Urinary bladder (tissue), 3 donors: ENCODE measurements at regions not wholly inside any gene's neighbourhood (a gene's known extent, or its start where the extent isn't known, plus 50 kb on each side); places are given as distances from the start of the nearest gene placed in this dataset.
"Not testable (repeated sequence)": the region's sequence is repeated elsewhere in the genome, so short reads cannot be mapped to it uniquely, and the experiment has no call there.

Experiments
- DNase-seq: peaks from one replicate; pipeline ENCODE4 v3.0.0-alpha.2; 2015; ENCODE audit errors: extremely low spot score
- H3K27ac ChIP-seq: one replicate; pipeline ENCODE4 v1.5.1; 2013; ENCODE audit warnings: low read depth, mild to moderate bottlenecking, moderate library complexity
- H3K36me3 ChIP-seq: one replicate; pipeline ENCODE4 v1.6.1; 2013; ENCODE audit warnings: mild to moderate bottlenecking, moderate library complexity; ENCODE audit not compliant: insufficient read depth
- H3K4me1 ChIP-seq: one replicate; pipeline ENCODE4 v1.6.1; 2013; ENCODE audit warnings: mild to moderate bottlenecking, moderate library complexity; ENCODE audit not compliant: insufficient read depth
- H3K4me3 ChIP-seq: one replicate; pipeline ENCODE4 v1.5.1; 2013; ENCODE audit warnings: low read depth, low read length
- WGBS: extraction: QIAGEN DNeasy Blood & Tissue Kit; methylation state at CpG from one replicate; pipeline ENCODE4 v1.1.7; 2013; 5-methylcytosine and 5-hydroxymethylcytosine counted together
- donor health status: healthy with polysubstance abuse.
- donor health status: healthy.

- H3K27ac ChIP-seq = no peak overlapping the region
- no peaks in the 10 kb centered on the region for H3K36me3 ChIP-seq
- H3K4me1 ChIP-seq = no peaks in the 10 kb centered on the region
- DNase-seq = no peak
- no peak overlapping the region for H3K4me3 ChIP-seq
- WGBS = 84% methylated on average over 8 of the region's 8 CpGs
These were observed 87.5 kb upstream of the DAZL start for GRCh38 chr3:16692486-16693344.

- Histone ChIP-seq H3K4me1 (no peaks in the 10 kb centered on the region), H3K27ac (no peak overlapping the region), H3K36me3 (peaks cover under 1% of the 10 kb centered on the region), H3K4me3 (no peak overlapping the region)
- no peak for DNase-seq
- WGBS = 50% methylated on average over 2 of the region's 2 CpGs
These were observed 88.6 kb upstream of the DAZL start for GRCh38 chr3:16693820-16694219.

GRCh38 chr3:16695710-16696109 lies 90.5 kb upstream of the DAZL start:
- H3K27ac ChIP-seq = no peak overlapping the region
- no peaks in the 10 kb centered on the region for H3K4me1 ChIP-seq
- WGBS = 83% methylated on average over 4 of the region's 4 CpGs
- no peak overlapping the region for H3K4me3 ChIP-seq
- peaks cover 3% of the 10 kb centered on the region for H3K36me3 ChIP-seq
- DNase-seq = no peak

- 57% methylated on average over 1 of the region's 1 CpG for WGBS
- peaks cover 3% of the 10 kb centered on the region for H3K36me3 ChIP-seq
- no peak for DNase-seq
- H3K4me3 ChIP-seq = no peak overlapping the region
- no peaks in the 10 kb centered on the region for H3K4me1 ChIP-seq
- no peak overlapping the region for H3K27ac ChIP-seq
These were observed 92.4 kb upstream of the DAZL start for GRCh38 chr3:16697443-16698147.

- H3K4me1 ChIP-seq = no peaks in the 10 kb centered on the region
- no peak overlapping the region for H3K4me3 ChIP-seq
- H3K27ac ChIP-seq = no peak overlapping the region
- DNase-seq = no peak
- H3K36me3 ChIP-seq = peaks cover 3% of the 10 kb centered on the region
These were observed 95.4 kb upstream of the DAZL start for GRCh38 chr3:16700651-16701050.

- DNase-seq = no peak
- WGBS = 84% methylated on average over 2 of the region's 2 CpGs
- no peaks in the 10 kb centered on the region for H3K4me1 ChIP-seq
- no peaks in the 10 kb centered on the region for H3K36me3 ChIP-seq
- H3K4me3 ChIP-seq = no peak overlapping the region
- H3K27ac ChIP-seq = no peak overlapping the region
These were observed 99.7 kb upstream of the DAZL start for GRCh38 chr3:16704941-16705340.

- H3K27ac ChIP-seq = no peak overlapping the region
- no peak overlapping the region for H3K4me3 ChIP-seq
- H3K36me3 ChIP-seq = no peaks in the 10 kb centered on the region
- no peaks in the 10 kb centered on the region for H3K4me1 ChIP-seq
- DNase-seq = no peak
- 61% methylated on average over 4 of the region's 4 CpGs for WGBS
These were observed 102.0 kb upstream of the DAZL start for GRCh38 chr3:16707260-16707659.

- H3K36me3 ChIP-seq = no peaks in the 10 kb centered on the region
- DNase-seq = no peak
- H3K4me3 ChIP-seq = no peak overlapping the region
- H3K4me1 ChIP-seq = no peaks in the 10 kb centered on the region
- H3K27ac ChIP-seq = no peak overlapping the region
These were observed 103.1 kb upstream of the DAZL start for GRCh38 chr3:16708285-16708684.

- not testable (repeated sequence) for H3K4me1 ChIP-seq, DNase-seq, H3K4me3 ChIP-seq, H3K27ac ChIP-seq, H3K36me3 ChIP-seq
- 71% methylated on average over 1 of the region's 1 CpG for WGBS
These were observed 106.5 kb upstream of the DAZL start for GRCh38 chr3:16711691-16712090.

- Histone ChIP-seq H3K4me1 (no peaks in the 10 kb centered on the region), H3K36me3 (no peaks in the 10 kb centered on the region), H3K27ac (no peak overlapping the region), H3K4me3 (no peak overlapping the region)
- no peak for DNase-seq
- WGBS = 89% methylated on average over 4 of the region's 4 CpGs
These were observed 110.1 kb upstream of the DAZL start for GRCh38 chr3:16715281-16715680.

GRCh38 chr3:16719426-16719825 lies 114.2 kb upstream of the DAZL start:
- WGBS = 60% methylated on average over 3 of the region's 3 CpGs
- H3K36me3 ChIP-seq = no peaks in the 10 kb centered on the region

GRCh38 chr3:16720367-16720940 lies 115.2 kb upstream of the DAZL start:
- H3K4me1 ChIP-seq = no peaks in the 10 kb centered on the region
- WGBS = 52% methylated on average over 3 of the region's 3 CpGs
- DNase-seq = no peak
- no peaks in the 10 kb centered on the region for H3K36me3 ChIP-seq
- no peak overlapping the region for H3K4me3 ChIP-seq
- H3K27ac ChIP-seq = no peak overlapping the region

More at GRCh38 chr3:16719426-16719825, 114.2 kb upstream of the DAZL start:
- H3K4me1 ChIP-seq = no peaks in the 10 kb centered on the region
- no peak for DNase-seq
- no peak overlapping the region for H3K4me3 ChIP-seq
- H3K27ac ChIP-seq = no peak overlapping the region

GRCh38 chr3:16721494-16721893 lies 116.3 kb upstream of the DAZL start:
- H3K4me3 ChIP-seq = no peak overlapping the region
- 79% methylated on average over 3 of the region's 3 CpGs for WGBS
- DNase-seq = no peak
- no peaks in the 10 kb centered on the region for H3K4me1 ChIP-seq
- H3K36me3 ChIP-seq = no peaks in the 10 kb centered on the region
- no peak overlapping the region for H3K27ac ChIP-seq

GRCh38 chr3:16723978-16724377 lies 118.8 kb upstream of the DAZL start:
- Histone ChIP-seq H3K4me3 (no peak overlapping the region), H3K27ac (no peak overlapping the region), H3K36me3 (no peaks in the 10 kb centered on the region), H3K4me1 (no peaks in the 10 kb centered on the region)
- no peak for DNase-seq
- 53% methylated on average over 1 of the region's 1 CpG for WGBS
